ENCODE measurements at regions not wholly inside any gene's neighbourhood (a gene's known extent, or its start where the extent isn't known, plus 50 kb on each side); places are given as distances from the start of the nearest gene placed in this dataset.
"Not testable (repeated sequence)": the region's sequence is repeated elsewhere in the genome, so short reads cannot be mapped to it uniquely, and the experiment has no call there.

- no peak for DNase-seq
These were observed 174.0 kb downstream of the ASB1 start for GRCh38 chr2:238600506-238601432.

DNA sequence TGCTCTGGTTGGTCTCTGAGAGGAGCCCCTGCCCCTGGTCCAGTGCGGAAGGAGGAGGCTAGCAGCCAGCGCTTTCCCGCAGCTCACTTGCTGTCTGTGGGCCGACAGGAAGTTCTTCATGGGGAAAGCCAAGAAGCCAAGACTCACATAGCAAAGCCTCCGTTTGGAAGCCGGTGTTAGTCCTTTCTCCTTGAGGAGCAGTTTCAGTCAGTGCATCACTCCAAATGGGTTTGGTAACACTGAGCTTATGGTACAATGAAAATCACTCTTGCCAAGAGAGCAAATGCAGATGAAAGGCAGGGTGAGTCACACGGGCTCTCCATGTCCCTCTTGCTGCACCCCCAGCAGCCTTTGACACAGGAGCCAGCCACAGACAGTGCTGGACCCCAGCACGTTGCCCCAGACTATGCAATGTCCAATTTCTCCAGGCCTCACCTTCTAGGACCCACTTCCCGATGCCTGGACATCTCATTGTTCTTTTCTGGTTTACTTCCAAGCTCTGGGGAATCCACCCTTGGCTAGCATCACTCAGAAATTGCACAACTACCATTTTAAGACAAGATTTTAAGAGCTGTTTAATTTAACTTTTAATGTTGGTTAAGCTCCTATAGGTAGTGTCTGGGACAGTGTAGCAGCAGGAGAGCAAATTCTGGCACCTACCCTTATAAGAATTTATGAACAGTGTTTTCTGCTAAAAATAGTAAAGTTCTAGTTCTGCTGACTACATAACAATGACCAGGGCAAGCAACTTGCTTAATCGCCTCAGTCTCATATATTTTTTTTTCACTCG, 174.9 kb downstream of the ASB1 start:
- no peak for DNase-seq

GRCh38 chr2:238602223-238602960, 175.7 kb downstream of the ASB1 start:
- no peak for DNase-seq

DNA sequence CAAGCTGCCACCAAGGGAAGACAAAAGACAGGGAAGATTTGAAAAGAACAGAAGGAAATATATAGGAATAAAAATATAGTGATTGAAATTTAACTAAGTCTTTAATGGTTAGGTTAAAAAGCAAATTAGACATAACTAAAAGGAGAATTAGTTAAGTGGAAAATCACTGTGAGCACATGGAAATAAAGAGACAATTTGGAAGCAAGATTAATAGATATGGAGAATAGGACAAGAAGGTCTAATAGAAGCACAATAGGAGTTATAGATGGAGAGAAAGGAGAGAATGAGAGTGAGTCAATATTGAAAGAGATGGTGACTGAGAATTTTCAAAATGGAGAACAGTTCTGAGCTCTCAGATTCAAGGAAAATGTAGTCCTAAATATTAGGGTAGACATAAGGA, 176.9 kb downstream of the ASB1 start:
- no peak for DNase-seq

DNA sequence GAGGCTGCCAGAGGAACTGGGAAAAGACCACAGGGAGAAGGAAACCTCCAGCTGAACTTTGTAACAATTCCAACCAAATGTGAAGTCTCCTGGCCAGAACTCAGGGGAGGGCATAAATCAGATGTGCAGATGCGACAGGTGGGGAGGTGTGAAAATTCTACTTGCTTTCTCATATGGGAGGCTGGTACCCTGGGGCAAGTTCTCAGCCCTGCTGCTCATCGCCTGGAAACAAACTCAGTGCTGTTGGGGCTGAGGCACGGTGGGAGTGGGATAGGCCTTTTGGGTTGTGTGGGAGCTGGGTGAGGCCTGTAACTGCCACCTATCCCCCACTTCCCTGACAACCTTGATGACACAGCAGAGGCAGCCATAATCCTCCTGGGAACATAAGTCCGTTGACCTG, 179.6 kb downstream of the ASB1 start:
- DNase-seq, result no peak

DNA sequence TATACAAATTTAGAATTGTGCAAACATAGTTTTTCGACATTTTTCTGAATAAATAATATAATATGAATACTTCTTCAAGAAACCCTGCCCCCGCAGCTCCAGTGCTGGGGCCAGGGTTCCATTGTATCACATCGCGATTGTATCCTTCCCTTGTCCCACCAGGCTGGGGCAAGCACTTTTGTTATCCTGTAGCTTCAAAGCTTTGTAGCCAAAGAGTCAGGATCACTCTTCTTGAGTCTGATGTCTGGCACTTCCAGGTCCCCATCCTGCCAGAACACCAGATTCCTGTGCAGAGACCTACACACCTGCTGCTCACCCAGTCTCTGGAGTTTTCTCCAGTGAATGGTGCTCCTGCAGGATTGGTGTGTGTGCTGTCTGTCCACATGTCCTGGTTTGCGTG, 186.9 kb downstream of the ASB1 start:
- no peak for DNase-seq

DNA sequence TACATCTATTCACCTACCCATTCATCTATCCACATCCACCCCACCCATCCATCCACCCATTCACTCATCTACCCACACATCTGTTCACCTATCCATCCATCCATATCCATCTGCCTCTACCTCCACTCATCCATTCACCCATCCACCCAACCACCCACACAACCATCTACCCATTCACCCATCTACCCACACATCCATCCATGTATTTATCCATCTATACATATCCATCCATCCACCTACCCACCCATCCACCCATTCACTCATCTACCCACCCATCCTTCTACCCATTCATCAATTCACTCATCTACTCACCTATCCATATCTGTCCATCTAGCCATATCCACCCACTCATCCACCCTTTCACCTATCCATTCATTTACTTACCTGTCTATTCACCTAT, 187.6 kb downstream of the ASB1 start:
- no peak for DNase-seq

GRCh38 chr2:238615187-238615586, 188.5 kb downstream of the ASB1 start:
- DNase-seq, result no peak

DNA sequence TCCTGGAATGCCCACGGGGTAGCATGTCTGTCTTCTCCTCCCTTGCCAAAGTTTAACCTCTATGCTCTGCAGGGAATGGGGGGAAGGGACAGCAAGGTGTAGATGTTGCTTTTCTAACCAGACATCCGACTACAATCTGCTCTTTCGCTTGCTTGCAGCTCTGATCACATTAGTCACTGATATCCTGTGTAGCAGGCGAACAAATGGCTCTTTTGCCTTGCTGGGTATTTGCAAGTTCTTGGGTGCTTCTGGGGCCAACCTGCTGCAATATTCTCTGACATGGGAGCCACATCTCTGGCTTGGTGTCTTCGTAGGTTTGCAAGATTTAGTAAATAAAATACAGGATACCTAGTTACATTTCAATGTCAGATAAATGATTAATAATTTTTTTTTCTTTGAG, 190.0 kb downstream of the ASB1 start:
- DNase-seq, result no peak

GRCh38 chr2:238618494-238619283, 192.0 kb downstream of the ASB1 start:
- not testable (repeated sequence) for DNase-seq

- DNase-seq, result no peak
These were observed 201.2 kb downstream of the ASB1 start for GRCh38 chr2:238627899-238628298.

GRCh38 chr2:238629064-238629463, 202.3 kb downstream of the ASB1 start:
- DNase-seq, result no peak

GRCh38 chr2:238631491-238632180, 204.9 kb downstream of the ASB1 start:
- no peak for DNase-seq

GRCh38 chr2:238632181-238633060, 205.7 kb downstream of the ASB1 start:
- no peak for DNase-seq

DNA sequence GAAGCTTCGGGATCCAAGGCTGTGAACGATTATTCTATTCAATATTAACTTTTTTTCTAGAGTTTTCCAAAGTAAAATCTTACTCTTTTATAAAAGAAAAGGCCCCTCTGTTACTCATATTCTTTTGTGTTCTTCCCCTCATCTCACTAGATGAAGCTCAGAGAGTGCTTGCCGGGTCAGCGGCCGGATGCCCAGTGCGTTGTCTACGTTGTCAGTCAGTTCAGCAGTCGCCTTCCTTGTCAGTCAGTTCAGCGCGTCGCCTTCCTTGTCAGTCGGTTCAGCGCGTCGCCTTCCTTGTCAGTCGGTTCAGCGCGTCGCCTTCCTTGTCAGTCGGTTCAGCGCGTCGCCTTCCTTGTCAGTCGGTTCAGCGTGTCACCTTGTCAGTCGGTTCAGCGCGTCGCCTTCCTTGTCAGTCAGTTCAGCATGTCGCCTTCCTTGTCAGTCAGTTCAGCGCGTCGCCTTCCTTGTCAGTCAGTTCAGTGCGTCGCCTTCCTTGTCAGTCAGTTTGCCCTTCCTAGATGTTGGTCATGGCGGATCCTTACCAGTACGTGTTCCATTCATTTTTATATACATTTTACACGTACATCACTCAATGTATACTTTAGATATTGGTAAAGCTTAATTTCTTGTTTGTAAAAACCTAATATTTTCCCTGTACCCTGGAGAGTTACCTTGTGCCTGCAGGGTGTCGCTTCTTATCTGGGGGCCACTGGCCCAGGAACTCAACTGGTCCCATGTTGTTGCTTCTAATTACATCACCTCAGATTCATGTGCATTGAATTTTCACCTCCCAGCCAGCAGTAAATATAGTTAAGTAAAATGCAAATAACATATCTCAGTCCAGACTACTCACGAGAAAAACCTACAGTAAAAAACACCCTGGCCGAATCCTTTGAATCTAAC, 206.9 kb downstream of the ASB1 start:
- no peak for DNase-seq

- no peak for DNase-seq
These were observed 208.1 kb downstream of the ASB1 start for GRCh38 chr2:238634701-238635357.

- no peak for DNase-seq
These were observed 208.9 kb downstream of the ASB1 start for GRCh38 chr2:238635647-238636051.

DNA sequence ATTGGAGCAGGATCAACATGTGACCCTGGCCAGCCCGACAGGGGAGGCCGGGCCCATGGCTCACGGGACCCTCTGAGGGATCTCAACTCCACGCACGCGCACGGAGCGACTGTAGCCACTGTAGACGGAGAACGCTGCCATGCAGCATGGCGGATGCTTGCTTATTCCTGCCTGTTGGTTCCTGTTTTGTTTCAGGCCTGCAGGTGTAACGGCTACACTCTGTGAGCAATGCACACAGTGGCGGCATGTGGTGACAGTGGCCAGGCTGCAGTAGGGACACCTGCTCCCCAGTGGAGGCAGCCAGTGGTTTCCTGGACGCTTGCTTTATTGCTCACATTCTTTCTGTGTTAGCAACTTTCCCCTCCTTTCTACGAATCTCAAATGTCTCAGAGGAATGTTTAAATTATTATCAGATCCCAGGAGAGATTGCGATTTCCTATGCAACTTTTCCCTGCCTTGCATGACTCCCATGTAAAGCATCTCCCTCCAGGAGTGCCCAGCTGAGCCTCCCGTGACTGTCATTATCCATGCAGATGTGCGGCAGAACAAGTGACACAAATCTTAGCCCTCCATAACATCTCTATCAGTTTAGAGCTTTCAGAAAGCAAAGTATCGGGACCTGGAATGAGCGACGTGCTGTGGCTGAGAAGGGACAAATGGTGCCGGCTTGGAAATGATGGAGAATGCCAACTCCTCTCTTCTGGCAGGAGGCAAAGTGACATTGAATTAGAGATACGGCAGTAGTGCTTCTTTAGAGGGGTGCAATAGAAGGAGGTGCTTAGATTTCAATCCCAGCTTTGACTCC, 209.7 kb downstream of the ASB1 start:
- DNase-seq, result no peak
